H9 (cell line): ENCODE measurements at regions not wholly inside any gene's neighbourhood (a gene's known extent, or its start where the extent isn't known, plus 50 kb on each side); places are given as distances from the start of the nearest gene placed in this dataset.
"Not testable (repeated sequence)": the region's sequence is repeated elsewhere in the genome, so short reads cannot be mapped to it uniquely, and the experiment has no call there.

Source experiments
- DNase-seq: peaks from one replicate; pipeline ENCODE4 v3.0.0-alpha.2; 2017
- H2AFZ ChIP-seq: one replicate; pipeline ENCODE4 v1.6.1; 2013; ENCODE audit warnings: mild to moderate bottlenecking, low read length, control low read depth, moderate library complexity
- H2AK5ac ChIP-seq: 2 replicates; pipeline ENCODE4 v1.6.1; 2013; ENCODE audit warnings: low read length, control low read depth, mixed read lengths; ENCODE audit not compliant: insufficient read length
- H2BK120ac ChIP-seq: one replicate; pipeline ENCODE4 v1.6.1; 2013; ENCODE audit warnings: low read depth, mild to moderate bottlenecking, low read length, control low read depth, inconsistent platforms; ENCODE audit not compliant: poor library complexity, severe bottlenecking
- H2BK12ac ChIP-seq: 2 replicates; pipeline ENCODE4 v1.6.1; 2013; ENCODE audit warnings: low read length, control low read depth, mixed read lengths, low read depth; ENCODE audit not compliant: insufficient read length
- H2BK15ac ChIP-seq: 2 replicates; pipeline ENCODE4 v1.6.1; 2013; ENCODE audit warnings: low read depth, low read length, control low read depth
- H2BK20ac ChIP-seq: one replicate; pipeline ENCODE4 v1.6.1; 2013; ENCODE audit warnings: low read depth, mild to moderate bottlenecking, low read length, control low read depth, inconsistent platforms; ENCODE audit not compliant: poor library complexity, severe bottlenecking
- H2BK5ac ChIP-seq: 2 replicates; pipeline ENCODE4 v1.6.1; 2013; ENCODE audit warnings: low read length, control low read depth, mixed read lengths; ENCODE audit not compliant: insufficient read length
- H3K14ac ChIP-seq: 2 replicates; pipeline ENCODE4 v1.6.1; 2013; ENCODE audit warnings: low read length, control low read depth; ENCODE audit not compliant: insufficient read depth
- H3K18ac ChIP-seq: 2 replicates; pipeline ENCODE4 v1.6.1; 2013; ENCODE audit warnings: low read depth, mild to moderate bottlenecking, mixed read lengths, low read length, control low read depth; ENCODE audit not compliant: insufficient read length
- H3K23ac ChIP-seq: 2 replicates; pipeline ENCODE4 v1.6.1; 2013; ENCODE audit warnings: low read length, control low read depth, mixed read lengths, low read depth; ENCODE audit not compliant: insufficient read length
- H3K23me2 ChIP-seq: 2 replicates; pipeline ENCODE4 v1.6.1; 2013; ENCODE audit warnings: low read depth, mild to moderate bottlenecking, mixed read lengths, low read length, control low read depth; ENCODE audit not compliant: insufficient read length, poor library complexity, severe bottlenecking
- H3K27ac ChIP-seq: 2 replicates; pipeline ENCODE4 v1.5.1; 2013; ENCODE audit warnings: low read length, control low read depth, mixed read lengths, low read depth; ENCODE audit not compliant: insufficient read length
- H3K27me3 ChIP-seq: 2 replicates; pipeline ENCODE4 v1.6.1; 2013; ENCODE audit warnings: low read length, control low read depth, inconsistent platforms; ENCODE audit not compliant: insufficient read depth
- H3K4ac ChIP-seq: 2 replicates; pipeline ENCODE4 v1.6.1; 2013; ENCODE audit warnings: low read depth, mild to moderate bottlenecking, control low read depth, inconsistent platforms, low read length, moderate library complexity
- H3K4me1 ChIP-seq: 2 replicates; pipeline ENCODE4 v1.6.1; 2013; ENCODE audit warnings: low read length, control low read depth, inconsistent platforms; ENCODE audit not compliant: insufficient read depth
- H3K4me2 ChIP-seq: 2 replicates; pipeline ENCODE4 v1.6.1; 2013; ENCODE audit warnings: low read length, control low read depth, mixed read lengths; ENCODE audit not compliant: insufficient read length, insufficient read depth
- H3K56ac ChIP-seq: 2 replicates; pipeline ENCODE4 v1.6.1; 2013; ENCODE audit warnings: low read depth, mild to moderate bottlenecking, mixed read lengths, low read length, control low read depth; ENCODE audit not compliant: insufficient read length
- H3K79me1 ChIP-seq: 2 replicates; pipeline ENCODE4 v1.6.1; 2013; ENCODE audit warnings: low read depth, mild to moderate bottlenecking, moderate library complexity, low read length, control low read depth, inconsistent platforms; ENCODE audit not compliant: insufficient read depth, poor library complexity, severe bottlenecking
- H3K79me2 ChIP-seq: 2 replicates; pipeline ENCODE4 v1.6.1; 2013; ENCODE audit warnings: low read length, control low read depth, inconsistent platforms; ENCODE audit not compliant: insufficient read depth
- H3K9ac ChIP-seq: 2 replicates; pipeline ENCODE4 v1.6.1; 2013; ENCODE audit warnings: low read length, control low read depth, mixed read lengths; ENCODE audit not compliant: insufficient read length; ENCODE audit errors: extremely low read depth
- H3K9me3 ChIP-seq: one replicate; pipeline ENCODE4 v1.6.1; 2013; ENCODE audit warnings: low read depth, low read length, inconsistent platforms; ENCODE audit not compliant: control insufficient read depth
- H3T11ph ChIP-seq: one replicate; pipeline ENCODE4 v1.6.1; 2013; ENCODE audit warnings: mild to moderate bottlenecking, low read length, control low read depth, inconsistent platforms
- H4K20me1 ChIP-seq: one replicate; pipeline ENCODE4 v1.6.1; 2013; ENCODE audit not compliant: control insufficient read depth, insufficient read length, insufficient read depth
- H4K5ac ChIP-seq: 2 replicates; pipeline ENCODE4 v1.6.1; 2013; ENCODE audit warnings: low read depth, mild to moderate bottlenecking, mixed read lengths, low read length, control low read depth; ENCODE audit not compliant: insufficient read length
- H4K8ac ChIP-seq: replicated peaks from 2 replicates; pipeline ENCODE4 v1.6.1; 2013; ENCODE audit warnings: low read length, control low read depth, mixed read lengths, low read depth; ENCODE audit not compliant: insufficient read length
- H4K91ac ChIP-seq: 2 replicates; pipeline ENCODE4 v1.6.1; 2013; ENCODE audit warnings: low read depth, mild to moderate bottlenecking, moderate library complexity, mixed read lengths, low read length, control low read depth; ENCODE audit not compliant: insufficient read length
- H3K27ac Mint-ChIP-seq, 3 experiments: 2 replicates in 2 of 3; 3 replicates in 1 of 3; pipeline ENCODE4 v1.8.0; 2020 to 2021; ENCODE audit warnings: mixed read lengths in 3 of 3, mild to moderate bottlenecking in 1 of 3, moderate library complexity in 1 of 3
- H3K27me3 Mint-ChIP-seq: 2 replicates; pipeline ENCODE4 v1.8.0; 2021; ENCODE audit warnings: low read depth, mild to moderate bottlenecking, moderate library complexity, mixed read lengths
- H3K36me3 Mint-ChIP-seq, 3 experiments: 2 replicates in 2 of 3; 3 replicates in 1 of 3; pipeline ENCODE4 v1.8.0; 2020 to 2021; ENCODE audit warnings: low read depth in 3 of 3, mixed read lengths in 3 of 3; ENCODE audit not compliant: insufficient read depth in 1 of 3
- H3K4me1 Mint-ChIP-seq, 2 experiments: 2 replicates each; pipeline ENCODE4 v1.8.0; 2020; ENCODE audit warnings: mixed read lengths in 2 of 2
- H3K4me3 Mint-ChIP-seq, 2 experiments: 2 replicates in 1 of 2; 3 replicates in 1 of 2; pipeline ENCODE4 v1.8.0; 2020 to 2021; ENCODE audit warnings: mild to moderate bottlenecking in 2 of 2, mixed read lengths in 2 of 2, moderate library complexity in 1 of 2
- H3K9me3 Mint-ChIP-seq, 2 experiments: 2 replicates in 1 of 2; 3 replicates in 1 of 2; pipeline ENCODE4 v1.8.0; 2020; ENCODE audit warnings: mild to moderate bottlenecking in 2 of 2, mixed read lengths in 2 of 2, moderate library complexity in 1 of 2
- WGBS: extraction: QIAGEN DNeasy Blood & Tissue Kit; methylation state at CpG from one replicate; pipeline ENCODE4 v1.1.7; 2013; ENCODE audit warnings: missing lambda C conversion rate, low lambda C conversion rate, mixed read lengths; ENCODE audit not compliant: insufficient read length; ENCODE audit errors: extremely low coverage; 5-methylcytosine and 5-hydroxymethylcytosine counted together
- TF ChIP-seq, protein P1 (sequence below): fragments of 200-600 bp; sonication (generic); conservative IDR thresholded peaks from 3 replicates; pipeline ENCODE4 v1.8.0; 2021; ENCODE audit warnings: antibody characterized with exemption, mild to moderate bottlenecking

DNA sequence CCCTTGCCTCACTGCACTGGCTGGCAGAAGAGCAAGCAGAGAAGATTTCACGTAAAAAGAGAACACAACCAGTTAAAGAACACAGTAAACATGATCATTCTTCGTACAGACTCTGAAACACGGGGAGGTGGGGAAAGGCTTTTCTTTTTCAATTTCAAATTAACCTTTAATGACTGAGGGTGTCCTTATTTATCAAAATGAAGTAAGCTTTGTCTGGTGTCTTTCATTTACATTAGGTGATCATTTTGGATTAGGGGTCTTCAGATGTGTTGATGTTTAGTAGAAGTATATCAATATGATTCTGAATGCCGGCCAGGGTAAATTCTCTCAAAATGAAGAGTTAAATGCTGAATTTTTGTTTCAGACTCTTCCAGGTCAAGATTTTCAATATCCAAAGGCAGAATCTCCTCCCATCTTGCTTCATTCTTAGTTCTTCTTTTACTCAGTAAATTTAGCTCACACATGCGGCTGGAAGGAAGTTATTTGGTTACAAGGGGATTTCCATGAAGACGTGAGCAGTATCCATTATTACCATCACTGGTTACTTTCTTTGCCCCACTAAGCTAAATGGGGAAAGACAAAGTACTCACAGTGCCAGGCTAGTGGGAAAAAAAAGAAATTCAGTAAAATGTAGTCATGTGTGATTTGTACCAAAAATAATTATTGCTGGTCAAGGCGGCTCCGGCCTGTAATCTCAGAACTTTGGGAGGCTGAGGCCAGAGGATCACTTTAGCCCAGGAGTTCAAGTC, 272.2 kb upstream of the NR2F2 start:
- Histone ChIP-seq H2BK20ac (no peak overlapping the region), H2BK5ac (no peak overlapping the region), H2BK120ac (no peak overlapping the region), H3K23ac (no peak overlapping the region), H2BK12ac (no peak overlapping the region), H3K4me1 (no peaks in the 10 kb centered on the region), H3K9ac (no peak overlapping the region), H3T11ph (no peak overlapping the region), H3K23me2 (peaks cover 4% of the 10 kb centered on the region), H3K4ac (no peak overlapping the region), H3K56ac (no peak overlapping the region), H4K8ac (no peak overlapping the region), H3K9me3 (no peaks in the 10 kb centered on the region), H4K5ac (no peak overlapping the region), H3K27ac (no peak overlapping the region), H4K20me1 (no peaks in the 10 kb centered on the region), H2AK5ac (no peak overlapping the region), H3K27me3 (peaks cover 27% of the 10 kb centered on the region; the same call in 1 of the 2 replicates), H3K79me2 (no peaks in the 10 kb centered on the region), H2BK15ac (no peak overlapping the region), H3K18ac (no peak overlapping the region), H3K4me2 (no peak overlapping the region), H3K14ac (no peak overlapping the region), H2AFZ (no peak overlapping the region), H4K91ac (no peak overlapping the region), H3K79me1 (no peaks in the 10 kb centered on the region)
- Mint-ChIP-seq H3K27me3 (peaks cover 91% of the 10 kb centered on the region), H3K4me3 (no peak overlapping the region), H3K4me1 (peaks cover 8 to 13% of the 10 kb centered on the region in 2 experiments), H3K9me3 (peaks cover 0 to 2% of the 10 kb centered on the region in 2 experiments; a peak in 1 of 5 replicates), H3K36me3 (no peaks in the 10 kb centered on the region), H3K27ac (no peak overlapping the region)
- WGBS = no CpG with 5 or more reads among the region's 8 CpGs
- DNase-seq = no peak
- TF ChIP-seq, protein P1, sequence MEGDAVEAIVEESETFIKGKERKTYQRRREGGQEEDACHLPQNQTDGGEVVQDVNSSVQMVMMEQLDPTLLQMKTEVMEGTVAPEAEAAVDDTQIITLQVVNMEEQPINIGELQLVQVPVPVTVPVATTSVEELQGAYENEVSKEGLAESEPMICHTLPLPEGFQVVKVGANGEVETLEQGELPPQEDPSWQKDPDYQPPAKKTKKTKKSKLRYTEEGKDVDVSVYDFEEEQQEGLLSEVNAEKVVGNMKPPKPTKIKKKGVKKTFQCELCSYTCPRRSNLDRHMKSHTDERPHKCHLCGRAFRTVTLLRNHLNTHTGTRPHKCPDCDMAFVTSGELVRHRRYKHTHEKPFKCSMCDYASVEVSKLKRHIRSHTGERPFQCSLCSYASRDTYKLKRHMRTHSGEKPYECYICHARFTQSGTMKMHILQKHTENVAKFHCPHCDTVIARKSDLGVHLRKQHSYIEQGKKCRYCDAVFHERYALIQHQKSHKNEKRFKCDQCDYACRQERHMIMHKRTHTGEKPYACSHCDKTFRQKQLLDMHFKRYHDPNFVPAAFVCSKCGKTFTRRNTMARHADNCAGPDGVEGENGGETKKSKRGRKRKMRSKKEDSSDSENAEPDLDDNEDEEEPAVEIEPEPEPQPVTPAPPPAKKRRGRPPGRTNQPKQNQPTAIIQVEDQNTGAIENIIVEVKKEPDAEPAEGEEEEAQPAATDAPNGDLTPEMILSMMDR = no peak

DNA sequence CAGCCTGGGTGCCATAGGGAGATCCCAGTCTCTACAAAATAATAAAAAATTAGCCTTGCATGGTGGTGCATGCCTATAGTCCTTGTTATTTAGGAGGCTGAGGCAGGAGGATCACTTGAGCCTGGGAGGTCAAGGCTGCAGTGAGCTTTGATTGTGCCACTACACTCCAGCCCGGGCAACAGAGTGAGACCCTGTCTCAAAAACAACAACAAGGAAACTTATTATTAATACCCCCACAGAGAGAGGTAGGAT, 271.7 kb upstream of the NR2F2 start:
- no CpG with 5 or more reads among the region's 1 CpG for WGBS
- not testable (repeated sequence) for H3K9ac ChIP-seq, H3K4me2 ChIP-seq, H3K4ac ChIP-seq, H2BK15ac ChIP-seq, H3K79me2 ChIP-seq, H4K20me1 ChIP-seq, H3K18ac ChIP-seq, H3K14ac ChIP-seq, H3K4me3 Mint-ChIP-seq, H4K91ac ChIP-seq, H3K27ac ChIP-seq, H2AK5ac ChIP-seq, H3K56ac ChIP-seq, H2BK120ac ChIP-seq, H3K4me1 Mint-ChIP-seq, DNase-seq, H2AFZ ChIP-seq, H3K23me2 ChIP-seq, H4K8ac ChIP-seq, H2BK20ac ChIP-seq, H3K23ac ChIP-seq, H2BK12ac ChIP-seq, H4K5ac ChIP-seq, H3K79me1 ChIP-seq, H3T11ph ChIP-seq, H3K4me1 ChIP-seq, H3K9me3 ChIP-seq, H3K27ac Mint-ChIP-seq, H3K36me3 Mint-ChIP-seq, H2BK5ac ChIP-seq, H3K9me3 Mint-ChIP-seq
- H3K27me3 ChIP-seq = peaks cover 26% of the 10 kb centered on the region; the same call in 1 of the 2 replicates
- peaks cover 90% of the 10 kb centered on the region for H3K27me3 Mint-ChIP-seq
